LNCaP clone FGC (cell line): ENCODE measurements at regions not wholly inside any gene's neighbourhood (a gene's known extent, or its start where the extent isn't known, plus 50 kb on each side); places are given as distances from the start of the nearest gene placed in this dataset.

Experiments
- DNase-seq: peaks from one replicate; pipeline ENCODE4 v3.0.0-alpha.2; 2011; ENCODE audit warnings: low read depth
- H3K4me3 ChIP-seq: 2 replicates; pipeline ENCODE4 v1.5.1; 2011; ENCODE audit warnings: mild to moderate bottlenecking, low read depth, low read length, control low read depth
- CTCF ChIP-seq: IDR thresholded peaks from 2 replicates; pipeline ENCODE4 v1.5.1; 2012; ENCODE audit warnings: mild to moderate bottlenecking; ENCODE audit not compliant: control insufficient read depth, insufficient read depth; ENCODE audit errors: extremely low read depth

- no peak for TF ChIP-seq CTCF
- no peak for DNase-seq
- no peak overlapping the region for H3K4me3 ChIP-seq
Measured at GRCh38 chr5:18944771-18945170, 1043.2 kb downstream of the CDH18 start.

GRCh38 chr5:18954239-18954638 lies 1033.8 kb downstream of the CDH18 start:
- DNase-seq: no peak
- no peak overlapping the region for H3K4me3 ChIP-seq
- no peak for TF ChIP-seq CTCF

- TF ChIP-seq CTCF: no peak
- DNase-seq: no peak
- H3K4me3 ChIP-seq: no peak overlapping the region
Measured at GRCh38 chr5:18959535-18959934, 1028.5 kb downstream of the CDH18 start.

- TF ChIP-seq CTCF: no peak
- no peak overlapping the region for H3K4me3 ChIP-seq
- no peak for DNase-seq
Measured at GRCh38 chr5:18961234-18961633, 1026.8 kb downstream of the CDH18 start.

- no peak for DNase-seq
- no peak for TF ChIP-seq CTCF
- no peak overlapping the region for H3K4me3 ChIP-seq
Measured at GRCh38 chr5:18965893-18966292, 1022.1 kb downstream of the CDH18 start.

- no peak overlapping the region for H3K4me3 ChIP-seq
- no peak for TF ChIP-seq CTCF
- no peak for DNase-seq
Measured at GRCh38 chr5:18967637-18968036, 1020.4 kb downstream of the CDH18 start.

- no peak overlapping the region for H3K4me3 ChIP-seq
- no peak for DNase-seq
- no peak for TF ChIP-seq CTCF
Measured at GRCh38 chr5:18968966-18969365, 1019.0 kb downstream of the CDH18 start.
